C1 segment of cervical spinal cord (tissue), 14 donors: ENCODE measurements at regions not wholly inside any gene's neighbourhood (a gene's known extent, or its start where the extent isn't known, plus 50 kb on each side); places are given as distances from the start of the nearest gene placed in this dataset.
"Not testable (repeated sequence)": the region's sequence is repeated elsewhere in the genome, so short reads cannot be mapped to it uniquely, and the experiment has no call there.

Source experiments
- DNase-seq, 14 donors: peaks; one replicate each; lab custom pipeline; 2025; lab: John Stamatoyannopoulos, UW

DNA sequence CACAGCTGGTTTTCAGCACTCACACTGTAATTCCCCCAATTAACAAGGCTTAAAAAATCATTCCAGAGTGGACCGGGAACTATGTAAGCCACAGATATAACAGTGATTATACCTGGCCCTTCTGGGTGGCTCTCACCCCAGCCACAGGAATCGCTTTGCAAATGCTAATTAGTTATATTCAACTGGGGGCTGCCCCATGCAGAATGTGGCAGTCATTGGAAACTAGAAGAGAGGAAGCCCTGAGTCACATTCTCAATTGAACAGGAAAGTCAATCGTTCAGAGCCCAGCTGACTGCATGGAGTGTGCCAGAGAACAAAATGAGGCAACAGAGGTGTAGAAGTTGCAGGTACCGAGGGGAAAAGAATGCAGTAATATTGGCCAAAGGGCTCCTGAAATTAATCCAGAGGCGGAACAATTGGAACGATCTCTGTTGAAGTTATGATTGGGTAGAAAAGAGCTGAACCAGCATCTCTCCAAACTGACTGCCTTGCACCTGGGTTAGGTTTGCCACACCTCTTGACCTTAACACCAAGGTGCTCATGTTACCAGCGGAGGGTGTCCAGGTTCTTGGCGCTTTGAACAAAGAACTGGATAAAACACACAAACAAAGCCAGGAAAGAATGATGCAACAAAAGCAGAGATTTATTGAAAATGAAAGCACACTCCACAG lies 909.7 kb upstream of the AUTS2 start:
- DNase-seq: no peak

DNA sequence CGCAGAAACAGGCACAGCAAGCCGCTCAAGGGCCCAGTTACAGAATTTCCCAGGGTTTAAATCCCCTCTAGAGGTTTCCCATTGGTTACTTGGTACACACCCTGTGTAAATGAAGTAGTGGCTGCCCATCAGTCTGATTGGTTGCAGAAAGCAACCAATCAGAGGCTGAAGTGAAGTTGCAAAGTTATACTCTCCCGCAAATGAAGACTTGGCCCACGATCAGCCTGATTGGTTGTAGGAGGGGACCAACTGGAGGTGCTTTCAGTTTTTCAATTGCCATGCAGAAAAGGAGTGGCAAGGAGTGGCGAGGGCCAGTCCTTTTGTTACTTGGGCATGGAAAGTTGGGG lies 909.2 kb upstream of the AUTS2 start:
- DNase-seq: no peak

DNA sequence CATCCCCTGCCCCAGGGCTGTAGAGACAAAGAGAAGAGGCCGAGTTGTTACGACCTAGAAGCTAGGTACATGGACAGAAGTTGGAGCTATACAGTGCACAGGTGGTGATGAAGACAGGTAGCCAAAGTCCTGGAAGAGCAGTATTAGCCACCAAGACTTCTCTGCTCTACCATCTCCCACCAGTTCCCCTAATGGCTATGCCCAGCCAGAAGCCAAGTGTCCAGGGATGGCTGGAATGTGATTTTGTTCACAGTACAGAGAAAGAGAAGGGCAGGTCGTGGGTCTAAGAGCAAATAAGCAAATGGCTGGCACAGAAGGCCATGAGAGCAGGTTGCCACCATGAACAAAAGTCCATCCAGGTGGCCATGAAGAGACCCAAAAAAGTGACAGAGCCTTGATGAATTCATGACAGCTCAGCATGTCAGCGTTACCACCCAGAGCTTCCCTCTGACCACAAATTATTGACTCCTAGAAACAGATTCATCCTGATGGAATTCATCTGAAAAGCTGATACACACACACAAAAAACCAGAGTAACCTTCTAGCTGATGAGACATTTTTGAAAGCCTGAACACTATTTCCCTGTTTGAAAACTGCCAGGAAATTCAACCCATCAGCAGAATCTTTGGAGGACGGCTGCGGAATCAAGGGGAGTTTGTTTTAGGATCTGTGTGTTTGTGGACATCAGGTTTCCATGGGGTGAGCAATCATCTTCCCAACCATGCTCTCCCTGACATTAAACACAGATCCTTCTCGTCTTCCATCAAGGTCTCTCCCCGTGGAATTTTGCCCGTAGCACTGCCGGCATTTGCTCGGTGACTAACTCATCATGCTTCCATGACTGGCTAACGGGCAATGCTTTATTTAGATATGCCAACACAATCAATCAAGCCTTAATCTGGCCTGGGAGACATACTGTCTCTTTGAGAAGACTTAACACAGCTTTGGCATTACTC lies 906.7 kb upstream of the AUTS2 start:
- DNase-seq: no peak

DNA sequence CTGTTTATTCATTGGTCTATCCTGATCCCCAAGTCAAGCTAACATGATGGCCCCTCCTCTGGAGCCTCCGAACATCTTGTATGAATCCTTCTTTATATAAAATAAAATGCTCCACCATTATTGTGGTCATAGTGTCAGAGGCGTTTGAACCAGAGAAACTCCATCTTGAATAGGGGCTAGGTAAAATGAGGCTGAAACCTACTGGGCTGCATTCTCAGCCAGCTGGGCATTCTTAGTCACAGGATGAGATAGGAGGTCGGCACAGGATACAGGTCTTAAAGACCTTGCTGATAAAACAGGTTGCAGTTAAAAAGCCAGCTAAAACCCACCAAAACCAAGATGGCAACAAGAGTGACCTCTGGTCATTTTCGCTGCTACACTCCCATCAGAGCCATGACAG lies 905.8 kb upstream of the AUTS2 start:
- DNase-seq: no peak

DNA sequence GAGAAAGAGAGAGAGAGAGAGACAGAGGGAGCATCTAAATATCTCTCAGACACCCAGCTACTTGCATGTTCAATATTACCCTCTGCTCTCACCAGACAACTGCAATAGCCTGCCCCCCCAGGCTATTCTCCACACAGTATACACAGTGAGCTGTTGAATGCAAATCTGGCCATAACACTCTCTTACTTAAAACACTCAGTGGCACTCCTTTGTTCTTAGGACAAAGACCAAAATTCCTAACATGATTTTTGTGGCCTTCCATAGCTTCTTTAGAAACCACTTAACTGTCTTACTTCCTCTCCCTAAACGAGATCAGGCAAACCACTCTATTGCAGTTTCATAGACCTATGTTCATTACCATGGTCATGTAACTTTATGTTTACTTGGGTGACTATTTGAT lies 903.6 kb upstream of the AUTS2 start:
- DNase-seq: no peak

DNA sequence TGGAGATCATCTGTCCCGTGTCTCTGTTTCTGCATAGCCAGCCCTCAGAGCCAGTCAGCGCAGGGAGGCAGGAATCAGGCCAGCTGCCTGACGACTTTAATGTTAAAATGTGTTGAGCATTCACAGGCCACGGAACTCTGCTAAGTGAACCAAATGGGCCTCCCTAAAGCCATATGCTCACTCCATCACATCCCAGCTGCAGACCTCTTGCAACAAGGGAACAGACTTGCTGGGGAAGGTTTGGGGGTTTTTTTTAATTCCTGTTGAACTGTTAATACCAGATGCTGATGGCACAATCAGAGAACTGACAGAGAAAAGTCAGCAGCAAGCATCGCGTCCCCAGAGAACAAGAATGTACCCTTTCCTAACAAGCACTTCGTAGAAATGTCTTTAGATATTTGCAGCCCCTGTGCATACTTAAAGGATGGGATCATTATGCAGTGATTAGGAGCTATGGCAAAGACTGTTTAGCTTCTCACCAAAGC lies 900.4 kb upstream of the AUTS2 start:
- no peak for DNase-seq

DNA sequence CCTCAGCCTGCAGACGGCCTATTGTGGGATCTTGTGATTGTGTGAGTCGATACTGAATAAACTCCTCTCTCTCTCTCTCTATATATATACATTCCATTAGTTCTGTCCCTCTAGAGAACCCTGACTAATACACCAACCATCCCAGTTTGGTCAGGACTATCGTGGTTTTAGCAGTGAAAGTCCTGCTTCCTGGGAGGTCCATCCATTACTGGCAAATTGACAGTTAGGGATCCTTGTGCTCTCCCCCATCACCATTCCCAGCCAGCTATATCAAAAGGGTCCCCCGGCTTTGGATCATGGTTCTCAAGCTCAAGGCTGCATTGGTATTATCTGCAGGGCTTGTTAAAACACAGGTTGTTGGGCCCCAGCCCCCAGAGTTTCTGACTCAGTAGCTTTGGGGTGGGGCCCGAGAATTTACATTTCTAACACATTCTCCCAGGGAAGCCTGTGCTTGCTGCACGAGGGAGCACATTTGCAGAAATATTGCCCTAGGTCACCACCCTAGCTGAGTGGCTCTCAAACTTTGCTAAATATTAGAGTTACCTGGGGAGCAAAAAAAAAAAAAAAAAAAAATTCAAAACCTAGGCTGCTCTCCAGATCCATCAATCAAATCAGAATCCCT lies 899.1 kb upstream of the AUTS2 start:
- DNase-seq: no peak

DNA sequence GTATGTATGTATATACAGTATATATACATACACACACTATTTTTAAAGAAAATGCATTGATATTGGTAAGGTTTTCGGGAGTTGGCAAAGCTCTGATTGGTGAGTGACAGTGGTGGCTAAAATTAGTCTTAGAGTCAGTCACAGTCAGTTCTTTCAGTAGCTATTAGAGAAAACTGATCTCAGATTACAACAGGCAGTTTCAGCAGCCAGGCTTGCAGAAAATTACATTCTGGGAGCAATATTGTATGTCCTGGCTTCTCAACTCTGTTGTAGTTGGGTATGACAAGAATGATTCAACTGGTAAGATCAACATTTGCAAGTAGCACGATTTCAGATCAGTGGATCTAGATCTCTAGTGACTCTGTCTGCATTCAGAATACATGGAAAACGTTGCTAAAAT lies 897.9 kb upstream of the AUTS2 start:
- no peak for DNase-seq

DNA sequence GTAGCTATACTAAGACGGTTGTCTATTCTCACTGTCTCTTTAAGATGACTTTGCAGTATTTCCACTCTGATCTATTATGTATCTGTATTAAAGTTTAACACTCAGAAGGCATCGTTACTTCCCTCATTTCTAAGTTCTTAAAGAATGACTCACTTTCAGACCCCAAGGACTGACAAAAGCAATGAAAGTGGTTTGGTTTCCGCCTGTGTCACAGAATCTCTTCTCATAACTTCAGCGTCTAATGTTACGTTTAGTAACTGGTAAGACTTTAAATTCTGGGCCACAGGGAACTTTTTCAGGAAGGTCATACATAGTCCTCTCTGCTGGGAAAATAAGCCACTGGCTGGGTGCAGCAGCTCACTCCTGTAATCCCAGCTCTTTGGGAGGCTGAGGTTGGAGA lies 892.0 kb upstream of the AUTS2 start:
- DNase-seq: no peak

DNA sequence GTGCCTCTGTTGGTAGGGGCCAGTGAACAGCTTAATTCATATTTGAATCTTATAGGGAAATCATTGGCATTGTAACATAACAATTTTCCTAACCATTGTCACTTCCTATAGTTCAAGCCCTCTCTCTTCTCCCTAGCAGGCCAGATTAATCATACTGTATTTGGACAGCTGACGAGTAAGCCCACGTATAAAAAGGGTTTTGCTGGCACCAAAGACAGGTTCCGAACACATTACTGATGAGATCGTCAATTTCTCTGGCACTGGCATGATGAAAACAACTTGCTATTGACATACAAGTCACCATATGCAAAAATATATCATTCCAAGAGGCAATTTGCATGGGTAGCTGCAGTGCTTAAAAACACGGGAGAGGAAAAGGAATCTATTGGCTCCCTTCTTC lies 891.1 kb upstream of the AUTS2 start:
- no peak for DNase-seq

DNA sequence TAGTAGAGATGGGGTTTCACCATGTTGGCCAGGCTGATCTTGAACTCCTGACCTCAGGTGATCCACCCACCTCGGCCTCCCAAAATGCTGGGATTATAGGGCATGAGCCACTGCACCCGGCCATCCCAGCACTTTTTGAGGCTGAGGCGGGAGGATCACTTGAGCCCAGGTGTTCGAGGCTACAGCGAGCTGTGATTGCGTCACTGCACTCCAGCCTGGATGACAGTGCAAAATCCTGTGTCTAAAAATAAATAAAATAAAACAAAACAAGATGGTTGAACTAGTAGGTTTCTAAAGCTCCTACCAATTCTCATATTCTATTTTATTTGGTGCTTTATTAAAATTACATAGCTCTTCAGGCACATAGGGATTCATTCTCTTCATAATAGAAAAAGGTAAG lies 890.3 kb upstream of the AUTS2 start:
- no peak for DNase-seq

DNA sequence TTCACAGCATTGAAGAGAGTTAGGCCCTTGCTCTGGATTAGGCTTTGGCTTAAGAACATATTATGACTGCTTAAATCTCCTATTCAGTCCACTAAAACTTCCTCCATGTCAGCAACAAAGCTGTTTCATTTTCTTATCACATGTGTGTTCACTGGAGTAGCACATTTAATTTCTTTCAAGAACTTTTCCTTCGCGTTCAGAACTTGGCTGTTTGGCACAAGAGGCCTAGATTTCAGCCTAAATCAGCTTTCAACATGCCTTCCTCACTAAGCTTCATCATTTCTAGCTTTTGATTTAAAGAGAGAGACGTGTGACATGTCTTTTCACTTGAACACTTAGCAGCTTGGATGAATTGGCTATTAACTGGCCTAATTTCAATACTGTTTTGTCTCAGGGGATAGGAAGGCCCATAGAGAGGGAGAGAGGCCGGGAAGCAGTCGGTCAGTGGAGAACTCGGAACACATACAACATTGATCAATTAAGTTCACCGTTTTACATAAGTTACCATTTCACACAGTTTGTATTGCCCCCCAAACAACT lies 885.2 kb upstream of the AUTS2 start:
- DNase-seq: no peak

DNA sequence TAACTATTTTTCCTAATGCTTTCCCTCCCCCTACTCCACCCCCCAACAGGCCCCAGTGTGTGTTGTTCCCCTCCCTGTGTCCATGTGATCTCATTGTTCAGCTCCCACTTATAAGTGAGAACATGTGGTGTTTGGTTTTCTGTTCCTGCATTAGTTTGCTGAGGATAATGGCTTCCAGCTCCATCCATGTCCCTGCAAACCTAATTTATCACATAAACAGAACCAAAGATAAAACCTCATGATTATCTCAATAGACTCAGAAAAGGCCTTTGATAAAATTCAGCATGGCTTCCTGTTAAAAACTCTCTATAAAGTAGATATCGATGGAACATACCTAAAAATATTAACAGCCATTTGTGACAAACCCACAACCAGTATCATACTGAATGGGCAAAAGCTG lies 884.1 kb upstream of the AUTS2 start:
- not testable (repeated sequence) for DNase-seq

DNA sequence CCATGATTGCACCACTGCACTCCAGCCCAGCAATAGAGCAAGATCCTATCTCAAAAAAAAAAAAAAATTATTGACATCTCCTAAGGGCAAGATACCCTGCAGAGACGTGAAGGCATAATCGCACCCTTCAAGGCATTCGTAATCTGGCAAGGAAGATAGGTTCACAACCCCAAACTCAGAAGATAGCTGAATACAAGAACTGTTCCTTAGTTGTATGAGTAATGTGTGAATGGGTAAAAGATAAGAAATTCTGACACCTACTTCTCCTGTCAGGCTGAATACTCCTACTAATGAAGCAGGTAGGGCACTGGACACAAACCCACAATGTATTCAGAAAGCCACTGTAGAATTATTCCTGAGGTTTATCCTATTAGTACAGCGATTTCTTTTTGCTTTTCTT lies 882.4 kb upstream of the AUTS2 start:
- no peak for DNase-seq

DNA sequence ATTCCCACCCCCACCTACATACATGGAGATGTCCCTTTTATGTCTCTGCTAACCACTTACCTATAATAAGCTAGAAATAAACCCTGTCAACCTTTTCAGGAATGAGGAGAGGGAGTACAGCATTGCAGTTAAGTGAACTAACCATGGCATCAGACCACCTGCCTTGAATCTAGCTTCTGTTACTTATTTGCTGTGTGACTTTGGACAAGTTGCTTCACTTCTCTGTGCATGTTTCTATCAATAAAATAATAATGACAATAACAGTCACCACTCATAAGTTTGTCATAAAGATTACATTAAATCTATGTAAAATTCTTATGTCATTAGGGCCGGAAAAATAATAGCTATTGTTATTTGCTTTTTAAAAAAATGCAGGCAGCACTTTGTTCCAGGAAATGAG lies 881.1 kb upstream of the AUTS2 start:
- DNase-seq: no peak

DNA sequence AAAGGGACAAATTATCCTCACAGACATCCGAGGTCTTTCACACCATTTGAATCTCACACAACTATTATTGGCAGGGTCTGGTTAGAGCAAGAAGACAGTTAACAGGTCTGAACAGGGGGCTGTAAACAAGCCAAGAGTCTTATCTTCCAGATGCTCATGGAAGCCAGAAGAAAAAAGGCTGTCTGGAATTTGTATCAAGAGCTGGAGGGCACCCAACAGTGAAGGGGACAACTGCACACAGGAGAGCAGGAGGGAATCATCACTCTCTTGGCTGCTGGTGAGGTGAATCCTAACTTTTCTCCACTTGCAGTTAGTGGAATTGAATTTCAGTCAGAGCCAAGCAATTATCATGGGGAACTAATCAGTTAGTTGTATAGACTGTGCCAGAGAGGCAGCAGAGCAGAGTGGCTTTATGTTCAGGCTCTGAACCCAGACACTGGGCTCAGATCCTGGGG lies 880.2 kb upstream of the AUTS2 start:
- DNase-seq: no peak

DNA sequence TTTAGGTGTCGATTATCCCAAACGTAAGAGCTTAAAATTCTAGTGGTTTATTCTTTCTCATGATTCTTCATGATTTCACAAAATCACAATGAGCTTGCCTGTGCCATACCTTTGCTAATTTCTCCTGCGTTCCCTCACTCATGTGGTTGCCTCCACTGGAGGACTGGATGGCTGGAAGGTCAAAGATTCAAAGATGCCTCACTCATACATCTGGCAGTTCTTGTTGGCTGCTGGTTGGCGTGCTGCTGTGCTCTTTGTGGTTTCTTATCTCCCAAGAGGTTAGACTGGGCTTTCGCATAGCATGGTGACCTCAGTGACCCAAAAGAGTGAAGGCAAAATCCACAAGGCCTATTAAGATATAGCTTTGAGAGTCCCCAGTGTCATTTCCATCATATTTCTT lies 877.6 kb upstream of the AUTS2 start:
- DNase-seq: no peak

DNA sequence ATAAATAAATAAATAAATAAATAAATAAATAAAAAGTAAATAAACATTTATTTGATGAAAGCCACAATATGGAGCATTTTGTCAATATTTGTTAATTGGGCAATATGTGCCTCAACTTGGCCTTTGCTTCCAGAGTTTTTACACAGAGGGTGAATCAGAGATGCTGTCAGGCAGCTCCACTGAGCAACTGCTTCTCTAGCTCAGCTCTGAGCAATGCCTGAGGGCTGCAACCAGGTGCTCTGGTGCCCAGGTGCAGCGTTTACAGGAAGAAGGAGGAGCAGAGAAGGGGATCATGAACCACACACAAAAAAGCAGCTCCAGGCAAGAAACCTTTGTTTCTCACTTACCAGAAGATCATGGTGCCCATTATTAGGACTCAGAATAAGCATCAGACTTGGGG lies 876.2 kb upstream of the AUTS2 start:
- DNase-seq: no peak

DNA sequence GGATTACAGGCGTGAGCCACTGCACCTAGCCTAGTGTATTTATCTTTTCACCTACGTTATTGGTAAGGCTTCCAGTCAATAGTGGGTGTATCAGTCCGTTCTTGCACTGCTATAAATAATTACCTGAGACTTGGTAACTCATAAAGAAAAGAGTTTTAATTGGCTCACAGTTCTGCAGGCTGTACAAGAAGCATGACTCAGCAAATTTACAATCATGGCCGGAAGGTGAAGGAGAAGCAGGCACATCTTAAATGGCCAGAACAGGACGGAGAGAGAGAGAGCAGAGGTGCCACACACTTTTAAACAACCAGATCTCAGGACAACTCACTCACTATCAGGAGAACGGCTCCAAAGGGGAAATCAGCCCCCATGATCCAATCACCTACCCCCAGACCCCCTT lies 873.3 kb upstream of the AUTS2 start:
- no peak for DNase-seq

DNA sequence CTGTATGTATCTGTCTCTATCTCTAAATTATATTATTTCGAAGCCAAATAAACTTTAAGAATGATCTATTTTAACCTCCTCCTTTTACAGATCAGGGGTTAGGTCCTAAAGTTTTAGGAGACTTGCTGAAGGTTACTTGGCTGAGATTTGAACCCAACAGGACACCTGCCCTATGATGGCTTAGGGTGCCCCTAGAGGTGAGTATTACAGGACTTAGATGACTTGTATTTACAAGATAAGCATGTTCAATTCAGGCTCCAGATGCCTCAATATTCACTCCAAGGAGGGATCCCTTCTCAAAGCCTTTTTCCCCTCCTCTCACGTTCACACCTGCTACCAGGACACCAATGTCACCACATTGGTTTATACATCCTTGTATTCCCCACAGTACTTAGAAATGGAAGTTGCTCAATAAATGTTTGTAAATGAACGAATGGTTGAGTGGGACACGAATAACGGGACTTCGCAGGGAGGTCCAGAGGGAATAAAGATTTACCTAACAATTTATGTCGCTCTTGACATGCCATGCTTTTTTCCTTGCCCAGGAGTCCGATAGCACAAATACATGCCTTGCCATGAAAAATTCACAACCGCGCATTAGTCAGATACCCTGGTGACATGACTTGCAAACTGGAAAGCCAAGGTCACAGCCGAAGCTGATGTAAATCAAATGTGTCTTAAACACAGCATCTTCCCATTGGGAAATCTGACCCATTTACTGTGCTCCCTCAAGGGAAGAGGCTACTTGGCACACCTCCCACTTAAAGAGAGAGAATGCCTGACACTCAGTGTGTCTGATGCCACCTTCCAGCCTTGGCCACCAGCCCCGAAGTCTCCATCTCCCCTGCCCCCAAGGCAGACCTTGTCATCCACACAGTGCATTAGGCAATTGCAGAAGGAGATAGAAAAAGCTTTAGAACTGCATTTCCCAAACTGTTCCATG lies 872.2 kb upstream of the AUTS2 start:
- no peak for DNase-seq

DNA sequence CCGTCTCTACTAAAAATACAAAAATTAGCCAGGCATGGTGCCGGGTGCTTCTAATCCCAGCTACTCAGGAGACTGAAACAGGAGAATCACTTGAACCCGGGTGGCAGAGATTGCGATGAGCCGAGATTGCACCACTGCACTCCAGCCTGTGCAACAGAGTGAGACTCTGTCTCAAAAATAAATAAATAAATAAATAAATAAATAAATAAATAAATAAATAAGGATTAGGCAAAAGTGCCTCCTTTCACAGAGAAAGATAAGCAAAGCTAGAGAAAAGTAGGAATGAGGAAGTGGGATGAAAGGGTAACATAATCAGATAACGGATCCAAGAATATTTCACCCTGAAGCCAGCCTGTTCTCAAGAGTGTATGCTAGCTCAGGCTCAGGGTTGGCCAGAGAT lies 869.6 kb upstream of the AUTS2 start:
- DNase-seq: not testable (repeated sequence)
